Activated T-cell treated with anti-CD3 and anti-CD28 coated beads, Interleukin-2, amount 50 U/mL, for 72 hours (primary cell): ENCODE measurements at regions not wholly inside any gene's neighbourhood (a gene's known extent, or its start where the extent isn't known, plus 50 kb on each side); places are given as distances from the start of the nearest gene placed in this dataset.

Source experiments
- ATAC-seq, 2 donors: fragments of 150-1000 bp; cut with Tn5 transposase; replicated peaks in 1 of 2; 2 replicates each; pipeline ENCODE4 v1.10.0; 2021; ENCODE audit warnings: moderate library complexity in 2 of 2, mild to moderate bottlenecking in 1 of 2
- DNase-seq, 2 donors: peaks; one replicate each; pipeline ENCODE4 v3.0.0; 2021 to 2022; ENCODE audit warnings: mixed read lengths in 1 of 2
- H3K27ac Mint-ChIP-seq: one replicate; pipeline ENCODE4 v1.8.0; 2022; ENCODE audit warnings: mild to moderate bottlenecking, moderate library complexity, mixed read lengths
- H3K27me3 Mint-ChIP-seq: one replicate; pipeline ENCODE4 v1.8.0; 2022; ENCODE audit warnings: low read depth, mixed read lengths
- H3K36me3 Mint-ChIP-seq, 2 donors: one replicate each; pipeline ENCODE4 v1.8.0; 2022; ENCODE audit warnings: mixed read lengths in 2 of 2, mild to moderate bottlenecking in 1 of 2; ENCODE audit not compliant: insufficient read depth in 2 of 2
- H3K4me1 Mint-ChIP-seq: one replicate; pipeline ENCODE4 v1.8.0; 2022; ENCODE audit warnings: low read depth, mixed read lengths
- H3K4me3 Mint-ChIP-seq, 2 donors: one replicate each; pipeline ENCODE4 v1.8.0; 2022; ENCODE audit warnings: mild to moderate bottlenecking in 2 of 2, mixed read lengths in 2 of 2, moderate library complexity in 2 of 2
- H3K9me3 Mint-ChIP-seq, 2 donors: one replicate each; pipeline ENCODE4 v1.8.0; 2022; ENCODE audit warnings: mixed read lengths in 2 of 2

DNA sequence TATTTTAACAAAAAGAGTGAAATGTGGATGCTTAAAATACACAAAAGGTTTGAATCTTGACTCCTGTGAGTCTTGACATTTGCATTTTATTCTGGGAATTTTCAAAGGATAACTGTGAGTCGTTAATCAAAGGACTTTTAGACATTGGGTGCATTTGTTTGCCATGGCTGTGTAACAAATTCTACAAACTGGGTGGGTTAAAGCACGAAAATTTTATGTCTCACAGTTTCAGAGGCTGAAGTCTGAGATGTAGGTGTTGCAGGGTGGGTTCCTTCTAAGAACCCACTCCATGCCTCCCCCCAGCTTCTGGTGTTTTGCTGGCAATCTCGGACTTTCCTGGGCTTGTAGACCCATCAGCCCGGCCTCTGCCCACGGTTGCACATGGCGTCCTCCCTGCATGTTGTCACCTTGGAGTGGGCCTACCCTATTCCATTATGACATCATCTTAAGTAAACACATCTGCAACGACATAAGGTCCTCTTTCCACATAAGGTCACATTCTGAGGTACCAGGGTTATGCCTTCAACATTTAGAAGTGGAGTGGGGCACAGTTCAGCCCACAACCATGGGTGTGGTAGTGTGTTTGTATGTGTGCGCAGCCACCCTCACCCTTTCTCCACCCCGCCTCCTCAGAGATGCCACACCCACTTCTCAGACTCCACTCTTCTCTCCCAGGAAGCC, 113.1 kb downstream of the FOXA2 start:
- no peaks in the 10 kb centered on the region for H3K4me1 Mint-ChIP-seq
- H3K9me3 Mint-ChIP-seq = peaks cover 7 to 8% of the 10 kb centered on the region in 2 donors
- H3K4me3 Mint-ChIP-seq = no peak overlapping the region
- H3K27me3 Mint-ChIP-seq = no peaks in the 10 kb centered on the region
- DNase-seq (no peak), ATAC-seq (no peak)
- H3K27ac Mint-ChIP-seq = no peak overlapping the region
- H3K36me3 Mint-ChIP-seq = peaks cover 3 to 5% of the 10 kb centered on the region in 2 donors

DNA sequence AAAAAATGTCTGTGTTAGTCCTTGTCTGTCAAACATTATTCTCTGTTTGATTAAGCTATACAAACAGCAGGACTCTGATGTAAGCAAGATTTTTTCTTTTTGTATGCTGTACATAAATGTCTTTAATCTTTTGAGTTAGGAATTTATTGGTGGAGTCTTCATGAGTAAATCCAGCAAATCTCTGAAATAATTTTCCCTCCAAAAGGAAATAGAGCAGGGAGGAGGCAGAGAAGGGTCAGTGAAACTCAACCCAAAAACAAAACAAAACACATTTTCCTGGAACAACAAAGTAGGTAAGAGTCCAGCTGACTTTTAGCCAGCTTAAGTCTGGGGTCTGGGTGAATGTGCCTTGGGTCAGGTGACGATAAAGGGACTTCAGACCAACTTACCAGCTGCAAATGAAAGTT, 113.7 kb downstream of the FOXA2 start:
- peaks cover 7% of the 10 kb centered on the region in 2 donors for H3K9me3 Mint-ChIP-seq
- no peak for DNase-seq
- H3K4me1 Mint-ChIP-seq = no peaks in the 10 kb centered on the region
- ATAC-seq = no peak
- H3K36me3 Mint-ChIP-seq = peaks cover 3 to 5% of the 10 kb centered on the region in 2 donors
- H3K27me3 Mint-ChIP-seq = no peaks in the 10 kb centered on the region
- H3K4me3 Mint-ChIP-seq = no peak overlapping the region
- H3K27ac Mint-ChIP-seq = no peak overlapping the region

DNA sequence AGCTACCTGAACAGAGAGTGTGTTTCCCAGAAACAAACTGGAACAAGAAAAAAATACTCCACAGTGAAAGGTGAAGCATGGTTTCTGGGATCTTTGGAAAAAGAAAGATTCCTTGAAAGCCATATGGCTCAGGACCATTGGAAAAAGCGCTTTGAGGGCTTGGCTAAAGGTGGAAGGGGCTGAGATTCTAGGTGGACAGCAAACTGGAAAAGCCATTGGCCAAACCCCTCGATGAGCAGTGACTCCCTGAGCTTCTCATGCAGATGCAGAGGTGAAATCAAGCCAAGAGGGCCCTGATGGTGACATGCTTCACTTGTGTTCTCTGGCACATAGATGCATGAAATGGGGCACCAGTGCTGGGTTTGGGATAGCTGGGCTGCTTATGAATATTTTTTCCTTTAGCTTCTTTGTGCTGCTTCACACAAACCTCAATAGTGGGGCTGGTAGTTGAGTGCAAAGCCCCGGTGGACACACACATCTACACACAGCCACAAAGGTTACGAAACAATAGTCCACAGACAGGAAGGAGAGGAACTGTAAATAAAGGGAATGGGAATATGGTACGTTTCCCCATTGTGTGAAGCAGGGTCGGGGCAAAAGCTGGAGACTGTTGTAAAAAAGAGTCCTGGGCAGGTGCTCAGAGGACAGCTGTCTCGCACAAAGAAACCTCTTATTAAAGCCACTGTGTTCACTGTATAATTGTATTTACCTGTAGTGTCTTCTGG, 117.8 kb downstream of the FOXA2 start:
- no peak overlapping the region for H3K27ac Mint-ChIP-seq

DNA sequence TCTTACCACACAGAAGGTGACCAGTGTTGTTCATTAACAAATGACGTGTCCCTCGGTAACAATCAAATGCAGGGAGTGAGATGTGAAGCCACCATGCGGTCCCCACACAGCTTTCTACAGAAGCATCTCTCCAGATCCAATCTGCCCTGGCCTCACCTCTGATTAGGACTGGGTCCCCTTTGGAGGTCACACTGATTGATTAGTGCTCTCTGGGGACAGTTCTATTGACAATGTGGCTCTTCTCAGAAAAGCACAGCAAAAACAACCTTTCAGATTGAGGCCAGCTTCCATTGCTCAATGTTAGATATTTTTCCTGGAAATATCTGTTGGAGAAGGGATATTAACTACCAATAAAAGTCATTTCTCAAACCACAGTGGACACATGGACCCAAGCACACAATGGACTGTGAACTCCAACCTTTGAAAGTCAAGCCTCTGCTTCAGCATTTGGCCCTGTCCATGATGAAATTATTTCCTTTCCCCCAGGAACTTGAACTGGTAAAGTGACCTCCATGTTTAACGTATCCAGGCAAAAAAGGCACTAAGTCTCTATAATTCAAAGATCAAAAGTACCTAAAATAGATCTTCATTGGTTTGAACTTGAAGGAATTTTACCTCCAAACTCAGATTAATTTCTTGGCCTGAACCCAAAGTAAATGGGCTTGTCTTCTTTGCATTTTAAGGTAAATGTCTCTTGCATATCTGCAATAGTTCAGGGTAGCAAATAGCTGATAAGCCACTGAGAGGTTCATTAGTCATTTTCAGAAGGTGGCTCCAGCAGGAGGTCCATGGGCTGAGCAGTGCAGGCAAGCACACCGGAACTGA, 118.5 kb downstream of the FOXA2 start:
- Mint-ChIP-seq H3K4me1 (no peaks in the 10 kb centered on the region), H3K27me3 (peaks cover 9% of the 10 kb centered on the region), H3K27ac (no peak overlapping the region), H3K9me3 (no peaks in the 10 kb centered on the region), H3K4me3 (no peak overlapping the region), H3K36me3 (no peaks in the 10 kb centered on the region)
- DNase-seq = no peak
- no peak for ATAC-seq

More for the DNA sequence above, 117.8 kb downstream of the FOXA2 start:
- Mint-ChIP-seq H3K4me1 (no peaks in the 10 kb centered on the region), H3K36me3 (no peaks in the 10 kb centered on the region), H3K27me3 (peaks cover 9% of the 10 kb centered on the region), H3K9me3 (no peaks in the 10 kb centered on the region), H3K4me3 (no peak overlapping the region)
- ATAC-seq = no peak
- no peak for DNase-seq

DNA sequence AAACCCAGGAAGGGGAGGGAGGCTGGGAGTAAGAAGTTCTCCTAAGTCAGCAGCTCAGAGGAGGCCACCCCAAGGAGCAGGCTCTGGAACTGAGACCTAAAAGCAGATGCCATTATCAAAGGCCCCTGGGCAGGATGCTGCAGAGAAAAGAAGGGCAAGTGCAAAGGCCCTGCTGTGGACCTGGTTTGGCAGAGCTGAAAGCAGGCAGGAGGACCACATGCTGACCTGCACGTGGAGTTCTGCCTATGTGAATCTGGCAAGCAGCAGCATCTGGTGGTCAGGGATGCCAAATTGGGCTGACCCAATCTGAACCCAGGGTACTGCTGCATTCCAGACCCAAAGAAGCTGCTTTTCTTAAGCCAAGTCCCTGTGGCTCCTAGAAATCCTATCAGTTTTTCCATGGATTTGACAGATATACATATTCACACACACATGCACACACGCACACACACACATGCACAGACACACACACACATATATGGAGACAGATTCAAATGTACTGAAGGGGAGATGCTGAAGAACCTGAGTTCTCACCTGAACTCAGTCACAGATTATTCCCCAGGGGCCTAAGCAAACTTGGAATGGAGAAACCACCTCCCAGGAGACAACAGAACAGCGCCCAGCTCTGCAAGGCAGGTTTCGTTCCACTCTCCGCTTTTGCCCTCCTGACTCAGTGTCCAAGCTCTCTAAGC, 119.9 kb downstream of the FOXA2 start:
- H3K4me1 Mint-ChIP-seq = no peaks in the 10 kb centered on the region
- no peak overlapping the region for H3K4me3 Mint-ChIP-seq
- H3K27me3 Mint-ChIP-seq = peaks cover 9% of the 10 kb centered on the region
- H3K36me3 Mint-ChIP-seq = no peaks in the 10 kb centered on the region
- H3K27ac Mint-ChIP-seq = no peak overlapping the region
- DNase-seq (no peak), ATAC-seq (no peak)
- no peaks in the 10 kb centered on the region for H3K9me3 Mint-ChIP-seq

DNA sequence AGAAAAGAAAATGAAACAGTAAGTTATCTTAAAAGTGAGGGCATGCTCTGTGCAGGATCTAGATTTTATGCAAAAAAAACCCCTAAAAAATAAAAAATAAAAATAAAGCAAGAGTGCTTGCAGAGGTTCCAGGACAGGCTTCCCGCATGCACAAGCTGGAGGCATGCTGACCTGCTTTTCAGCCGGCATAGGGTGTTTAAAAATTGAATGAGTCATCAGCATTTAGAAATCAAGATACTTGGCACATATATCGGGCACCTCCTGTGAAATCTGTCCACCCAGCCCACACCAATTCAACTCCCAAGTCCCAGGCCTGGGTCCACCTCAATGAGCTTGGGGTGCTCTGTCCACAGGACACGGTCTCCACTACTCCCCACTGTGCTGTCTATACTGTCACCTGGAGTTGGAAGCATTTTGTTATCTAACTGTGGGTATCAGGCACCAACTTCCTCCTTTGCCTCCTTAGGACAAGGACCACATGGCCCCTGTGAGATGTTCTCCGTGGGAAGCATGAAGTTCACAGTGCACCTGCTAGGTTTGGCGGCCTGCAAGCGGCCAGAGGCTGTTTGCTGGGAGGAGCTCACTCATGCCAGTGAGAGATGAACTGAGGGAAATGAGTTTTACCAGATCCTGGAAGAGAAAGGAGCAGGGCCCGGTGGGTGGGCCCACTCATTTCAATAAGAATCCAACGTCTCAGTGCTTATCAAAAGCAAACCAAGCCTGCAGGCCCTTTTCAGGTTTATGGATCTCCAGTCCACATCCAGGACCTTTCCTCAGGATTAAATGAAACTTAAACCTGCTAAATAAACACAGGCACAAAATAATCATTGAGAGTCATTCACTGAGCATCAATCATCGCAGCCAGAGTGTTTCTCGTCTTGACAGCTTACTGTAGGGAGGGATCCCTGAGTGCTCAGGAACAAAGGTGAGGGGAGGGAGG, 121.1 kb downstream of the FOXA2 start:
- no peak for ATAC-seq

DNA sequence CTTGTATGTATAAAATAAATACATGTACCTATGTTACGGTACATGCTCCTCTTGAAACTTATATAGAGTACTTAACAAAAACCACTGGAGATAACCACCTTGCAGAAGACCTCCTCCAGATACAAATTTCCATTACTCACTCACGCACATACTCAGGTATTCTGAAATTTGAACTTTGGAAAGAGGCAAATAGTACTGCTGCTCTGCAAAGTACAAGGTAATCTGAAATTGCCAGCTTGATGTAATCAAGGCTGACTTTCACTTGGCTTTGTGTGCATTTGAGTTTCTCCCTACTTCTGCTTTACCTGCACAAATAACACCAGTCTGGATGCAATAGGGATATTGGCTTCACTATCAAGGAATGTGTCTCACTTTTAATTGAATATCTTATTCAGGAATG, 123.6 kb downstream of the FOXA2 start:
- DNase-seq (no peak), ATAC-seq (no peak)
- no peaks in the 10 kb centered on the region for H3K4me1 Mint-ChIP-seq
- H3K4me3 Mint-ChIP-seq = no peak overlapping the region
- H3K27ac Mint-ChIP-seq = no peak overlapping the region
- peaks cover 9% of the 10 kb centered on the region for H3K27me3 Mint-ChIP-seq
- H3K36me3 Mint-ChIP-seq = no peaks in the 10 kb centered on the region
- H3K9me3 Mint-ChIP-seq = no peaks in the 10 kb centered on the region

More for the DNA sequence above, 121.1 kb downstream of the FOXA2 start:
- no peaks in the 10 kb centered on the region for H3K9me3 Mint-ChIP-seq
- H3K36me3 Mint-ChIP-seq = no peaks in the 10 kb centered on the region
- H3K4me3 Mint-ChIP-seq = no peak overlapping the region
- no peak overlapping the region for H3K27ac Mint-ChIP-seq
- no peak for DNase-seq
- peaks cover 9% of the 10 kb centered on the region for H3K27me3 Mint-ChIP-seq
- no peaks in the 10 kb centered on the region for H3K4me1 Mint-ChIP-seq

DNA sequence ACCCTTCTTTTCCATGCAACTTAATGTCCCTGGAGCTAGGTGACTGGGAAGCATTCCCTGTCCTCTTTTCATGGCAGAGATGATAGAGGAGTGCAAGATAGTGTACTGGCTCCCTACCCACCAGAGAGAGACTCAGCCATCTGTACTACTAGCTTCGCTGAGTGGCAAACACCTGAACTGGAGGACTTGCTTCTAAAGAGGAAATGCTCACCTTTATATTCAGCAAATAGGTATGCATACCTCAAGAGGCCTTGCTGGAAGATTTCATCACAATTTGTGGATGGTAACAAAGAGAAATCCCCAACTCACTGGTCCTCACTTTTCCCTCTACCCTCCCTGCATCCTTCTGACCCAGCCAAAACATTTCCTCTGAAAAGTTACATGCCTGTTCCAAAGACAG, 124.1 kb downstream of the FOXA2 start:
- Mint-ChIP-seq H3K27ac (no peak overlapping the region), H3K4me1 (no peaks in the 10 kb centered on the region), H3K36me3 (no peaks in the 10 kb centered on the region), H3K27me3 (peaks cover 9% of the 10 kb centered on the region), H3K9me3 (no peaks in the 10 kb centered on the region), H3K4me3 (no peak overlapping the region)
- no peak for ATAC-seq
- DNase-seq = no peak

DNA sequence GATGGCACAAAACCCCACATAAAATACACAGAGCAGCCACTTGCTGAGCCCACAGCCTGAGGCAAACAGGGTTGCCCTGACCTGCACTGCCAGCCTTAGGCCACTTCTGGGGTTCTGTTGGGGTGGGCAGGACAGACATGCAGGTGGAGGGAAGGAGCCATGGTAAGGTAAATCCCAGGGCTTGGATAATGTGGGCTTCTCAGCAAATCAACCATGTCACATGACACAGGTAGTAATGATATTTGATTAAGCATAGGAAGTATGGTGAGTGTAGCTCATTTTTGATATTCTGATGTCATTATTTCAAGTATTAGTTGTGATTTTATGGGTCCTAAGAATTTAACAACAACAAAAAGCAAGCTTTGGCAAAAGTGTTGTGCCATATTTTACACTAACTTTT, 124.6 kb downstream of the FOXA2 start:
- no peak for DNase-seq
- H3K27me3 Mint-ChIP-seq = peaks cover 9% of the 10 kb centered on the region
- no peak overlapping the region for H3K4me3 Mint-ChIP-seq
- no peaks in the 10 kb centered on the region for H3K36me3 Mint-ChIP-seq
- ATAC-seq = no peak
- no peaks in the 10 kb centered on the region for H3K4me1 Mint-ChIP-seq
- no peaks in the 10 kb centered on the region for H3K9me3 Mint-ChIP-seq
- H3K27ac Mint-ChIP-seq = no peak overlapping the region

DNA sequence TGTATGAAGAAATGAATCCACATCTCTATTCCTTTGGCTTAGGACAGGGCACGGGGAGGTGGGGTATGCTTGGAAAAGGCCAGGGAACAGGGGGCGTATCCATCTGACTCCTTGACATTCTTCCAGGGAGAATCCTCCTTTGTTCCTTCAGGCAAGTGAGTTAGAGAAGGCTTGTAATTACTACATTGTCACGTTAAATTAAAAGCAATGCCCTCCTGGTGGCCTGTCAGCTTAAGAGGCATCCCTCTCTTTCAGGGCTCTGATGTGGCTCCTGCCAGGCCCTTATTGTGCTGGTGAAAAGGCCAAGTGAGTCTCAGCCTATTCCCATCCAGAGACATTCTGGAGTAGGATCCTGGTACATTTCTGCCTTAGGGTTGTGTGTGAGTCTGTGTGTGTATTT, 128.3 kb downstream of the FOXA2 start:
- peaks cover 0 to 2% of the 10 kb centered on the region in 2 donors for H3K9me3 Mint-ChIP-seq
- no peak for DNase-seq
- no peaks in the 10 kb centered on the region for H3K4me1 Mint-ChIP-seq

DNA sequence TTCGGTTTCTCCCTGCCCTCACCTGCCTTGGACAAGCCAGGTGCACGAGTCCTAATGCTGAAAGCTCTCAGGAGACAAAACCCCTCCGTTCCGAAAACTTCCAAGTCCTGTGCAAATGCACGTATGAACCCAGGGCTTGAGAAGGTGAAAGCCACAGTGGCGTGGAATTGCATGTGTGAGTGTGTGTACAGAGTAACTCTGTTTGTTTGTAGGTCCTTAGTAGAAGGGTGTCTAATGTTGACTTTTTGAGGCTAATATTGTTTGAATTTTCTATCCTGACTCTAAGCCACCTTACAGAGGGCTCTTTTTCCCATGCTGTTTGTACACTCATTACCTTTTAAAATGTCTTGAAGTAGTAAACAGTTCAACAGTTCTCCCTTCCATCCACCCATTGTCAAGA, 129.1 kb downstream of the FOXA2 start:
- peaks cover 0 to 2% of the 10 kb centered on the region in 2 donors for H3K9me3 Mint-ChIP-seq
- H3K27me3 Mint-ChIP-seq = no peaks in the 10 kb centered on the region
- no peak overlapping the region for H3K4me3 Mint-ChIP-seq
- ATAC-seq (no peak), DNase-seq (no peak)
- no peaks in the 10 kb centered on the region for H3K36me3 Mint-ChIP-seq
- no peak overlapping the region for H3K27ac Mint-ChIP-seq
- H3K4me1 Mint-ChIP-seq = no peaks in the 10 kb centered on the region

More for the DNA sequence above, 128.3 kb downstream of the FOXA2 start:
- Mint-ChIP-seq H3K27me3 (no peaks in the 10 kb centered on the region), H3K36me3 (no peaks in the 10 kb centered on the region), H3K4me3 (no peak overlapping the region), H3K27ac (no peak overlapping the region)
- no peak for ATAC-seq
